ENCODE measurements at regions not wholly inside any gene's neighbourhood (a gene's known extent, or its start where the extent isn't known, plus 50 kb on each side); places are given as distances from the start of the nearest gene placed in this dataset.

- DNase-seq (ENCODE audit: low spot score): peak; percentile 84
- intact Hi-C loops (cut with DNase I): loop anchor here (5.0 to 10.0 kb wide), 3 partner anchors 162 to 292 kb away; partner anchors contain the start of gene ABCA1 (in 1 of the 2)
These were observed 87.3 kb upstream of the SLC44A1 start for GRCh38 chr9:105157171-105157583.

GRCh38 chr9:105158020-105158419 lies 86.4 kb upstream of the SLC44A1 start:
- intact Hi-C loops (cut with DNase I): loop anchor here (5.0 to 10.0 kb wide), 3 partner anchors 163 to 293 kb away; partner anchors contain the start of gene ABCA1 (in 1 of the 2)
- DNase-seq (ENCODE audit: low spot score): no peak

- intact Hi-C loops (cut with DNase I): loop anchor here (5.0 to 10.0 kb wide), 3 partner anchors 164 to 294 kb away; partner anchors contain the start of gene ABCA1 (in 1 of the 2)
- no peak for DNase-seq (ENCODE audit: low spot score)
These were observed 85.6 kb upstream of the SLC44A1 start for GRCh38 chr9:105158898-105159297.

GRCh38 chr9:105168870-105169319 lies 75.6 kb upstream of the SLC44A1 start:
- no peak for DNase-seq (ENCODE audit: low spot score)
- intact Hi-C loops (cut with DNase I): loop anchor here in 1 of 2 donors (10.0 kb wide), 1 partner anchor 246 kb away; no protein-coding TSS in a partner anchor

- no peak for DNase-seq (ENCODE audit: low spot score)
- intact Hi-C loops (cut with DNase I): no loop called here
These were observed 73.4 kb upstream of the SLC44A1 start for GRCh38 chr9:105171076-105171475.

GRCh38 chr9:105171589-105171988 lies 72.9 kb upstream of the SLC44A1 start:
- no peak for DNase-seq (ENCODE audit: low spot score)
- intact Hi-C loops (cut with DNase I): no loop called here

GRCh38 chr9:105172436-105172835 lies 72.0 kb upstream of the SLC44A1 start:
- intact Hi-C loops (cut with DNase I): no loop called here
- no peak for DNase-seq (ENCODE audit: low spot score)

- no peak for DNase-seq (ENCODE audit: low spot score)
- intact Hi-C loops (cut with DNase I): no loop called here
These were observed 71.1 kb upstream of the SLC44A1 start for GRCh38 chr9:105173306-105173705.

- intact Hi-C loops (cut with DNase I): no loop called here
- DNase-seq (ENCODE audit: low spot score): no peak
These were observed 70.6 kb upstream of the SLC44A1 start for GRCh38 chr9:105173826-105174225.

GRCh38 chr9:105176194-105176593 lies 68.3 kb upstream of the SLC44A1 start:
- intact Hi-C loops (cut with DNase I): no loop called here
- no peak for DNase-seq (ENCODE audit: low spot score)

- no peak for DNase-seq (ENCODE audit: low spot score)
- intact Hi-C loops (cut with DNase I): no loop called here
These were observed 66.4 kb upstream of the SLC44A1 start for GRCh38 chr9:105178076-105178475.

GRCh38 chr9:105187781-105188180 lies 56.7 kb upstream of the SLC44A1 start:
- intact Hi-C loops (cut with DNase I): no loop called here
- no peak for DNase-seq (ENCODE audit: low spot score)

- DNase-seq (ENCODE audit: low spot score): no peak
- intact Hi-C loops (cut with DNase I): no loop called here
These were observed 55.7 kb upstream of the SLC44A1 start for GRCh38 chr9:105188746-105189145.

GRCh38 chr9:105191508-105192121 lies 52.8 kb upstream of the SLC44A1 start:
- intact Hi-C loops (cut with DNase I): no loop called here
- no peak for DNase-seq (ENCODE audit: low spot score)

- DNase-seq (ENCODE audit: low spot score): no peak
- intact Hi-C loops (cut with DNase I): no loop called here
These were observed 50.9 kb upstream of the SLC44A1 start for GRCh38 chr9:105193560-105193959.

GRCh38 chr9:105194234-105194633 lies 50.2 kb upstream of the SLC44A1 start:
- no peak for DNase-seq (ENCODE audit: low spot score)
- intact Hi-C loops (cut with DNase I): no loop called here
